Activated T-cell treated with anti-CD3 and anti-CD28 coated beads, Interleukin-2, amount 50 U/mL, for 4 hours (primary cell): ENCODE measurements at regions not wholly inside any gene's neighbourhood (a gene's known extent, or its start where the extent isn't known, plus 50 kb on each side); places are given as distances from the start of the nearest gene placed in this dataset.

ENCODE experiments used
- ATAC-seq, 2 donors: fragments of 200-7000 bp; cut with Tn5 transposase; one replicate each; pipeline ENCODE4 v1.10.0; 2021
- DNase-seq: peaks from one replicate; pipeline ENCODE4 v3.0.0-alpha.2; 2020
- H3K27me3 Mint-ChIP-seq: one replicate; pipeline ENCODE4 v1.8.0; 2021; ENCODE audit warnings: low read depth, mixed read lengths
- H3K36me3 Mint-ChIP-seq: one replicate; pipeline ENCODE4 v1.8.0; 2022; ENCODE audit warnings: mixed read lengths; ENCODE audit not compliant: insufficient read depth
- H3K4me1 Mint-ChIP-seq: one replicate; pipeline ENCODE4 v1.8.0; 2021; ENCODE audit warnings: low read depth, mixed read lengths
- H3K4me3 Mint-ChIP-seq: one replicate; pipeline ENCODE4 v1.8.0; 2021; ENCODE audit warnings: mild to moderate bottlenecking, moderate library complexity, mixed read lengths
- H3K9me3 Mint-ChIP-seq: one replicate; pipeline ENCODE4 v1.8.0; 2021; ENCODE audit warnings: mixed read lengths

DNA sequence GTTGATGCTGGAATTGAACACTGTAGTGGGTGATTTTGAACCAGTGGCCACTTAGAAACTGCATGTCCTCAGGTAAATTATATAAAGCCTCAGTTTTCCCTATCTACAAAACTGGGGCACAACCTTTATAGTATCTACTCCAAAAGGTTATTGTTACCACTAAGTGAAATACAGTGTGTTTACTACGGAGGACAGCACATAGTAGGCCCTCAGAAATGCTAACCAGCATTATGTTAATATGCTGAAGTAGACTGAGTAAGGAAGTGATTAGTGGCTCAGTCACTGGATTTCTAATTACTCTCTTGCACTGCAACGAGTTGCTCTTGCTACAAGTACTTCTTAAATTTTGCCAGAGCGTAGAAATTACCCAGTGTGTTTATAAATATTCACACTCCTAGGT is 139.5 kb downstream of the HAUS1 start:
- ATAC-seq (no peak), DNase-seq (no peak)
- H3K27me3 Mint-ChIP-seq = no peaks in the 10 kb centered on the region
- peaks cover 13% of the 10 kb centered on the region for H3K36me3 Mint-ChIP-seq
- H3K4me3 Mint-ChIP-seq = no peak overlapping the region
- peaks cover 40% of the 10 kb centered on the region for H3K4me1 Mint-ChIP-seq
- H3K9me3 Mint-ChIP-seq = no peaks in the 10 kb centered on the region

DNA sequence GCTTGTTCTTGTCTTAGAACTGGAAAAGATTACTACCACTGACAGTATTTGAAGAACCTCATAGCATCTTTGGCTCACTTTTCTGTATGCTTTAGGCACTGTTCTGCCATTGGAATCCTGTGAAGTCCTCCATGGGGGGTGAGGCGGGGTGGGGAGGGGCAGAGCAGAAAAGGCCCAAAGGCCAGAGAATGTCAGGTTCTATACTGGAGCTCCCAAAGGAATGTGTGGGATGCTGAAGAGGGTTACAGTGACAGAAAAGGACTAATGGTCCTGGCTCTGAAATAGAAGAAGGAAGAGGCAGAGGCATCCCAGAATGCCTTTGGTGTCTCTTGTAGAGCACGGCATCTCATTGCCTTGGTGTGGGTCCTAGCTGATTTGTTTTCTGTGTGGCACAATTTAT is 141.9 kb downstream of the HAUS1 start:
- no peaks in the 10 kb centered on the region for H3K9me3 Mint-ChIP-seq
- H3K27me3 Mint-ChIP-seq = no peaks in the 10 kb centered on the region
- H3K36me3 Mint-ChIP-seq = peaks cover 5% of the 10 kb centered on the region
- no peak for ATAC-seq
- H3K4me1 Mint-ChIP-seq = peaks cover 47% of the 10 kb centered on the region
- no peak for DNase-seq
- no peak overlapping the region for H3K4me3 Mint-ChIP-seq

DNA sequence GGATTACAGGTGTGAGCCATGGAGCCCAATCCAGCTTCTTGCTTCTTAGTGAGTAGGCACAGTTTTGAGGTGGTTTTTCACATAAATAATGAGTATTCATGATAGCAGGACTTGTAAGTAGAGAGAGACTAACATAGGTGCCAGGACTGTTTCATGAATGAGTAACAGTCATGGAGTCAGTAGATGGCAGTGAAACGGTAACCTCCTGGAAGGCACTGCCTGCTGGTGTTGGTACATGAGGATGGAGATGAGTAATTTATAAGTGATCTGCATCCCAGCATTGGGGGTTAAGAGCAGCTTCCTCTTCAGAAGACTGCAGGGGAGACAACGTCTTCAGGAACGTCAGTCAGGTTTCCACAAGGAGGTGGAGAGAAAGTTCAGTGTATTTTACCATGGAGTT is 143.8 kb downstream of the HAUS1 start:
- Mint-ChIP-seq H3K4me1 (peaks cover 50% of the 10 kb centered on the region), H3K36me3 (peaks cover 5% of the 10 kb centered on the region), H3K27me3 (no peaks in the 10 kb centered on the region), H3K4me3 (no peak overlapping the region), H3K9me3 (no peaks in the 10 kb centered on the region)
- DNase-seq (no peak), ATAC-seq (no peak)

DNA sequence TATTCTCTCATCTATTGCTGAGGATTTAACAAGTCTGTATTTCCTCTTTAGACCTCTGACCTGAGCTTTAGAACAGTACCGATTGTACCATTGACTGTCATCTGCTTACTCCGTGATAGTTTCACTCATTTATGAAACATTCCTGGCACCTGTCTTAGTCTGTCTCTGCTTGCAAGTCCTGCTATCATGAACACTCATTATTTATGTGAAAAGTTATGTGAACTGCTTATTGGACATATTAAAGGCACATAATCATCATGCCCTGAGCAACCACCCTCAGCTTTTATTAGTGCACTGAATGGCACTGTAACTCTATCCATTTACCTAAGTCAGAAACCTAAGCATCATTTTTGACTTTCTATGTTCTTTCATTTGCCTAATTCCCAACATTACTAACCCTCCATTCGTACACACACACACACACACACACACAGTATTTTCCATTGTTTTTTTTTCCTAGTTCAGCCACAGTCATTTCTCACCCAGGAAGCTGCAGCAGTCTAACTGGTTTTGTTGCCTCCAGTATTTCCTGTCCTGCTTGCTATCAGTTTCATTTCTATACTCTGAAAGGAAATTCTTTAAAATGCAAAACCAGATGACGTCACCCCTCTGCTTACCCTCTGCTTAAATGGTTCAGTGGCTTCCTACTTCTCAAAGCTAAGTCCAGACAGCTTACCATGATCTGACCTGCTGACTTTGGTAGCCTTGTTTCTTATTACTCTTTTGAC is 146.1 kb downstream of the HAUS1 start:
- Mint-ChIP-seq H3K4me3 (peak overlapping the region; percentile 61), H3K4me1 (peaks cover 54% of the 10 kb centered on the region), H3K36me3 (peaks cover 20% of the 10 kb centered on the region), H3K27me3 (no peaks in the 10 kb centered on the region), H3K9me3 (no peaks in the 10 kb centered on the region)
- DNase-seq (peak; percentile 24), ATAC-seq (peak; percentile 86 to 93)

DNA sequence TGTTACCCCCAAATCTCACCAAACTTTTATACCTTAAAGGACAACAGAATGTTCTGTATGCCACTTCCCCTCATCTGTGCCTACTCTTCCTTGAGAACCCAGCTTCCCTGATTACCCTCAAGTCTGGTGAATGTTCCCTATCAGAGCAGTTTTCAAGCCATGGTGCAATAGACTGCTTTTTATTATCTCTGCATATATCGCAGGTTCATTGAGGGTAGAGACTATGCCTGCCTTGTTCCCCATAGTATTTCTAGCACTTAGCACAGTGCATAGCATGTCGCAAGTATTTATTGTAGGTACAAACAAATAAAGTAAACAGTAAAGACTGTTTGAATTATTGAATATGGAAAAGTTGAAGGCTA is 146.6 kb downstream of the HAUS1 start:
- Mint-ChIP-seq H3K4me1 (peaks cover 52% of the 10 kb centered on the region), H3K27me3 (no peaks in the 10 kb centered on the region), H3K4me3 (peak overlapping the region; percentile 61), H3K9me3 (no peaks in the 10 kb centered on the region), H3K36me3 (peaks cover 22% of the 10 kb centered on the region)
- ATAC-seq (no peak), DNase-seq (no peak)

DNA sequence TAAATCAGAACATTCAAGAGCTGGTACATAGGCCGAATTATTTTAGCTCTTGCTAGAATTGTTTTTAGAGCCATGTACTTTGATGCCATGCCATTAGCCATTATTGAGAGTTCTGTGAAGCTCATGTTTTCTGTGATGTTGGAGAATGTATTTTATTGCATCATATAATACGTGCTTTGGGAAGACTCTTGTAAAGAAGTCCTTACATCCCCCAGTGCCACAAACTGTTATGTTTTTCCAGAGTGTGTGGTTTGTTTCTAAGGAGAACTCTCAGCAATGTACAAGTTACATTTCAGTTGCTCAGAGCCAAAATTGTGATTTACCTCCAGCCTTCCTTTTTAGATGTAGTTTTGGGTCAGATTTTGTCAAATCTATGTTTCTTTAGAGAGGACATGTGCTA is 148.6 kb downstream of the HAUS1 start:
- no peaks in the 10 kb centered on the region for H3K9me3 Mint-ChIP-seq
- no peak overlapping the region for H3K4me3 Mint-ChIP-seq
- no peaks in the 10 kb centered on the region for H3K27me3 Mint-ChIP-seq
- DNase-seq (no peak), ATAC-seq (no peak)
- H3K36me3 Mint-ChIP-seq = peaks cover 30% of the 10 kb centered on the region
- peaks cover 53% of the 10 kb centered on the region for H3K4me1 Mint-ChIP-seq

DNA sequence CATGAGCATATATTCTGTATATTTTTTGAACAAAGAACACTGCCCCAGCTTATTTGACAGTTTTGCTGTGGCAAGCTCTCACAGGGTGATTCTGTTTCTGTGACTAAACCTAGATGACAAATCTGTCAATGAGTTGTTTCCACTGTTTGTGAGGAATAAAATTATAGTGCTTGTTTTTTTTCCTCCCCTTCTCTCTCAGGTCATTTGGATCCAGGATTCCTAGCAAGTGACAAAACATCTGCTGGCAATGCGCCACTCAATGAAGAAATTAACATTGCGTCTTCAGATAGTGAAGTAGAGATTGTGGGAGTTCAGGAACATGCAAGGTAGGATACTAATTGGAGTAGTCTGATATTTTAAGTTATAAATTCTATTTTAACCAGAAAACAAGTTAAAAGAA is 149.3 kb downstream of the HAUS1 start:
- Mint-ChIP-seq H3K4me3 (no peak overlapping the region), H3K27me3 (no peaks in the 10 kb centered on the region), H3K36me3 (peaks cover 30% of the 10 kb centered on the region), H3K4me1 (peaks cover 48% of the 10 kb centered on the region), H3K9me3 (no peaks in the 10 kb centered on the region)
- DNase-seq (no peak), ATAC-seq (no peak)

DNA sequence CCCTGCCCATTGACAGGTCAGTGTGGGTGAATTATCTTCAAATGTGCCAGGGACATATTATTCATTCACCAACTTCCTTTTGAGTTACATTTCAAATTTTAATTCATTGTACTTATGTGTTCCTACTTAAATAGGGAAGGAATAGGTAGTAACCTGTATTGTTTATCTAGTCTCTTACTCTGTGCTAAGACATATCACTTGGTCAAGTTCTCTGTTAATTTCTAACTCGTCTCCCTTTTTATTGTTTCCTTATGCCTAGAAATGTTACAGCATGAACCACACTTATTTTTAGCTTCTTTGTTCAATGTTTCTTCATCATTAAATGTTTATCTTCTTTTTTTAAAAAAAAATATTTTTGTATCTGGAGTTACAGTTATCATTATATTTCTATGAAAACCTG is 151.9 kb downstream of the HAUS1 start:
- Mint-ChIP-seq H3K9me3 (no peaks in the 10 kb centered on the region), H3K27me3 (no peaks in the 10 kb centered on the region), H3K4me1 (peaks cover 37% of the 10 kb centered on the region), H3K4me3 (no peak overlapping the region), H3K36me3 (peaks cover 41% of the 10 kb centered on the region)
- DNase-seq (no peak), ATAC-seq (no peak)

DNA sequence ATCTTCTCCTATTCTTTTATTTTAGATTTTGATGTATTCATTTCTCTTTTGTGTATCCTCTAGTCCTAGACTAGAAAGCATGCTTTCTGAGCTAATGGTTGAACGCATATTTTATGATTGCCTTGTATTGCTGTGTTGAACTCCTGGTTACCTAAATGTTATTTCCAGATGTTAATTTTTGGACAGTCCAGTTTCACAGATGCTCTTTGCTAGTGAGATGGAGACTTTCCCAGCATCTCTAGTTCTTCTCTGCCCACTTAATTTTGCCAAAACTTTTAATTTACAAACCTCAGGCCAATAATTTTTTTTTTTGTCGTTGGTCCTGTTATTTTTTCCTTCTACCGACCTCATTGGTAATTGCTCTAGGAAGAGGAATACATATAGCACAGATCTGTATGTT is 153.2 kb downstream of the HAUS1 start:
- Mint-ChIP-seq H3K4me3 (no peak overlapping the region), H3K4me1 (peaks cover 39% of the 10 kb centered on the region), H3K9me3 (no peaks in the 10 kb centered on the region), H3K27me3 (no peaks in the 10 kb centered on the region), H3K36me3 (peaks cover 41% of the 10 kb centered on the region)
- no peak for ATAC-seq
- no peak for DNase-seq

DNA sequence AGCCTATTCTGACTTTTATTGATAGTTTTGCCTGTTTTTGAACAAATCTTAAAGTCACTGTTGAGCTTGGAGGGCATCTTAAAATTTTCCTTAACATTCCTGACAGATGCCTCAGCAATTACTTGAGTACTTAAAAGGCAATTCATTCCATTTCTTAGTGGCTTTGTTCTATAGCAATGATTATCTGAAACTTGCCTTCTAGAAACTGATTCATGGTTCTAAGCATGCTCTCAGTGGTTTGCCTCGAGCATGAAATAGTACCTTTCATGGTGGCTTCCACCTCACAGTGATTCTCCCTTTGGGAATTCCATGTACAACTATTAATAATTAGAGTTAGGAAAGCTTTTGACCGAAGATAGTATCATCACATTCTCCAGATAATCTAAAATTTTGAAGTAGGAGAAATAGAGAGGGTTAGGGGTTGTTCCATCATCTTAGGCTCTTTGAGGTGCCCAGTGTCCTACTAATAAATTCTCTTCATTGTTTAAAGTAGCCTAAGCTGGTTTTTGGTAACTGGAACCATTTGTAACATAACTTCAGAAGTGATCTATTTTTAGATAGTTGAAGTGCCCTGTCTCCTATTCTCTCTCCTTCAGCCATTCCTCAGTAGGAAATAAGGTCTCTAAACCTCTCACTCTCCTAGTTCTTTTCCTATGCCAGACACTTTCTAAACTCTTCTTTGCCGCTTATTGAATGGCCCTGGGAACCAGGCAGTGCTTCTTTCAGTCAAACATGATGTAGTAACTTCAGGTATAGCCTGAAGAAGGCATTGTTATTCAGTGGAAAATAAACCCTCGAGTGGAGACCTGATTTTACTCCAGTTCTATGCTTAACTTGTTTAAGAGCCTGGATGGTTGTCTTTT is 156.1 kb downstream of the HAUS1 start:
- Mint-ChIP-seq H3K4me1 (peaks cover 53% of the 10 kb centered on the region), H3K36me3 (peaks cover 50% of the 10 kb centered on the region), H3K9me3 (no peaks in the 10 kb centered on the region), H3K27me3 (no peaks in the 10 kb centered on the region), H3K4me3 (no peak overlapping the region)
- ATAC-seq (no peak), DNase-seq (no peak)

DNA sequence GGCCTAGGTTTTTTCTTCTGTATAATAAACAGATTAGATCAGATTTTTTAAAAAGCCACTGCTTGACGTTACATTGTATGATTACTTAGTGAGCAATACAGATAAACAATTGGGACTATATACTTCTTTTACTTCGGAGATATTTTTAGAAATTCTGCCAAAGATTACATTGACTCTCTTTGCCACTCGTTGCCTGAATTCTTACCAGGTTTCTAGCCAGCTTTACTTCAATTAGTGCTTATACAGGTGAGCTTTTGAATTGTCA is 156.6 kb downstream of the HAUS1 start:
- no peaks in the 10 kb centered on the region for H3K27me3 Mint-ChIP-seq
- ATAC-seq = no peak
- H3K4me3 Mint-ChIP-seq = no peak overlapping the region
- peaks cover 57% of the 10 kb centered on the region for H3K4me1 Mint-ChIP-seq
- H3K9me3 Mint-ChIP-seq = no peaks in the 10 kb centered on the region
- DNase-seq = no peak
- peaks cover 52% of the 10 kb centered on the region for H3K36me3 Mint-ChIP-seq

DNA sequence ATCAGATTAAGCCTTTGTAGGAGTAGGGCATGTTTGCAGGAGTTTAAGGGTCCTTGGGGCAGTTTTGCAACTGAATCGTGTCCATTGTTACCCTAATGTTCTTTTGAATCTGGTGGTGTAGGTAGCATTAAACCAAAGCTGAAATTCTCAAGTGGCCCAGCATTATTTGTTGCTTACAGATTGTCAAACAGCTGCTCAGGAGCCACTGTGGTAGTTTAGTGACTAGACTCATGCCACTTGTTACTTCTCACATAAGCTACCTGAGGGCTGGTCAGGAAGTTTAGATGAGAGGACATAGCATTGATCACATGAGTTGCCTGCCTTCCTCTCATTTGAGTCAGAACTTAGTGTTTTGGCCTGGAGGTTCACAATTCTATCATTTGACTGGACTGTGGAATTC is 157.6 kb downstream of the HAUS1 start:
- peaks cover 50% of the 10 kb centered on the region for H3K36me3 Mint-ChIP-seq
- no peak for DNase-seq
- peaks cover 54% of the 10 kb centered on the region for H3K4me1 Mint-ChIP-seq
- no peak for ATAC-seq
- no peaks in the 10 kb centered on the region for H3K27me3 Mint-ChIP-seq
- no peak overlapping the region for H3K4me3 Mint-ChIP-seq
- no peaks in the 10 kb centered on the region for H3K9me3 Mint-ChIP-seq

DNA sequence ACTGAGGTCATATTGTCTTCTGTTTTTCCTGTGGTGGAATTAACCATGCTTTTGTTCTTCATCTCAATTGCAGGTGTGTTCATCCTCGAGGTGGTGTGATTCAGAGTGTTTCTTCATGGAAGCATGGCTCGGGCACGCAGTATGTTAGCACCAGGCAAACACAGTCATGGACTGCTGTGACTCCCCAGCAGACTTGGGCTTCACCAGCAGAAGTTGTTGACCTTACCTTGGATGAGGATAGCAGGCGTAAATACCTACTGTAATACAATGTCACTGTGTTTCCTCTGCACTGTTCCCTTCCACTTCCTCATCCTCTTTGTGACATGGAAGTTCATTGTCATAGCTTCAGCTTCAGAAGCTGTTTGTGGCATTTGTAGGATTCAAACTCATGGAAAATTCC is 158.7 kb downstream of the HAUS1 start:
- DNase-seq = no peak
- no peak overlapping the region for H3K4me3 Mint-ChIP-seq
- no peak for ATAC-seq
- H3K36me3 Mint-ChIP-seq = peaks cover 42% of the 10 kb centered on the region
- H3K27me3 Mint-ChIP-seq = no peaks in the 10 kb centered on the region
- H3K9me3 Mint-ChIP-seq = no peaks in the 10 kb centered on the region
- H3K4me1 Mint-ChIP-seq = peaks cover 48% of the 10 kb centered on the region

DNA sequence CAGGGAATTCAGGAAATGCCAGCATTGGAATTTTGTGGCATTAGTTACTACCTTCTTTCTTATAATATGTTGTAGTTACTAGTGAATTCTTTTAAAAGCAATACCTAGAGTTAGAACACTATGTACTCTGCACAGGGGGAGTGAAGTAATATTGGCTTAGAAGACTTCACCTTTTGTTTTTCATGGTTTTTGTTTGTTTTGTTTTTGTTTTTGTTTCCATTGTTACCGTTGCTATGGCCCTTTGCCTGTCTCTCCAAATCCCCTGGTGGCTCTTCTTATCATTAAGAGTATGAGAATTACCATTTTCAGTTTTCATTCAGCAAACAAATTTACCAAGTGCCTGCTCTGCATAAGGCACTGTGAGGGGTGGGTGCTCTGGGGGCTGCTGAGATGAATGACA is 160.1 kb downstream of the HAUS1 start:
- DNase-seq (no peak), ATAC-seq (no peak)
- no peak overlapping the region for H3K4me3 Mint-ChIP-seq
- H3K36me3 Mint-ChIP-seq = peaks cover 50% of the 10 kb centered on the region
- no peaks in the 10 kb centered on the region for H3K9me3 Mint-ChIP-seq
- no peaks in the 10 kb centered on the region for H3K27me3 Mint-ChIP-seq
- peaks cover 49% of the 10 kb centered on the region for H3K4me1 Mint-ChIP-seq
